Heart right ventricle (tissue), 16 donors: ENCODE measurements at regions not wholly inside any gene's neighbourhood (a gene's known extent, or its start where the extent isn't known, plus 50 kb on each side); places are given as distances from the start of the nearest gene placed in this dataset.

ENCODE experiments used
- ATAC-seq, 8 donors: fragments of 200-7000 bp; cut with Tn5 transposase; one replicate each; pipeline ENCODE4 v1.9.1; 2020; ENCODE audit warnings: mild to moderate bottlenecking in 8 of 8, moderate library complexity in 8 of 8, moderate number of reproducible peaks in 1 of 8
- DNase-seq, 2 donors: peaks; one replicate each; pipeline ENCODE4 v3.0.0-alpha.2; 2020
- H3K27ac ChIP-seq, 10 donors: fragments of 200-600 bp; sonication (generic) in 2 of 10; one replicate each; pipeline versions ENCODE4 v1.5.0 to v1.8.0; 2020 to 2022; ENCODE audit warnings: mild to moderate bottlenecking in 3 of 10
- H3K27me3 ChIP-seq, 7 donors: fragments of 200-600 bp; one replicate each; pipeline ENCODE4 v1.8.0; 2021 to 2022; ENCODE audit warnings: mild to moderate bottlenecking in 2 of 7
- H3K36me3 ChIP-seq, 9 donors: fragments of 200-600 bp; sonication (generic) in 1 of 9; one replicate each; pipeline versions ENCODE4 v1.5.0 to v1.8.0; 2020 to 2022; ENCODE audit warnings: mild to moderate bottlenecking in 2 of 9
- H3K4me1 ChIP-seq, 9 donors: fragments of 200-600 bp; sonication (generic) in 1 of 9; one replicate each; pipeline versions ENCODE4 v1.5.0 to v1.8.0; 2020 to 2022; ENCODE audit warnings: mild to moderate bottlenecking in 4 of 9
- H3K4me3 ChIP-seq, 10 donors: fragments of 200-600 bp; sonication (generic) in 2 of 10; one replicate each; pipeline versions ENCODE4 v1.5.0 to v1.8.0; 2020 to 2022; ENCODE audit warnings: mild to moderate bottlenecking in 7 of 10, moderate library complexity in 2 of 10
- H3K9me3 ChIP-seq, 11 donors: fragments of 200-600 bp in 10 of 11; sonication (generic) in 2 of 11; one replicate each; pipeline versions ENCODE4 v1.5.0 to v1.8.0; 2013 to 2022; ENCODE audit warnings: mild to moderate bottlenecking in 2 of 11, control low read depth in 1 of 11, moderate library complexity in 1 of 11
- WGBS, 2 donors: extraction: QIAGEN DNeasy Blood & Tissue Kit; methylation state at CpG; one replicate each; pipeline ENCODE4 v1.1.7; 2013; ENCODE audit warnings: inconsistent platforms in 1 of 2; 5-methylcytosine and 5-hydroxymethylcytosine counted together
- intact Hi-C, 10 donors: fragments of 100-400 bp; cut with DNase I; formaldehyde crosslinking; loops; one replicate each; pipeline versions ENCODE4 v1.11.1 to v1.14.2; 2022
- TF ChIP-seq, protein P1 (sequence below), 9 donors: fragments of 200-600 bp; sonication (generic) in 2 of 9; IDR thresholded peaks; one replicate each; pipeline versions ENCODE4 v1.5.0 to v1.8.0; 2021 to 2022; ENCODE audit warnings: antibody characterized with exemption in 9 of 9, mild to moderate bottlenecking in 5 of 9, moderate library complexity in 1 of 9
- donor health status: Arrhythmogenic right ventricular cardiomyopathy.
- donor health status: ischemic (EF 13 %, LVEDD 7.1; RV severe dilation, severe dysfunction).
- donor health status: healthy with polysubstance abuse.
- donor health status: DM: no; HTN: yes; CAD: no.
- donor health status: DM: no; HTN: no; CAD: no.
- donor health status: ischemic (EF 25% LVEDD 6.9; RV normal size, moderate dysfunction).
- donor health status: ischemic (EF 25% LVEDD 5.7; RV mildly dilated, moderate dysfunction).
- donor health status: healthy.
- donor health status: DM: yes; HTN: yes; CAD: no.
- donor health status: Ischemic cardiomyopathy.
- donor health status: ischemic (EF 35%, LVEDD 5.7; RV mildly dilated, moderate dysfunction).
- donor health status: nonischemic (EF 11% LVEDD 7.7; RV severe dilation, severe dysfunction).
- donor health status: DM: yes; HTN: yes; CAD: no.
- donor health status: PGD.
- donor health status: ischemic (EF 29% LVEDD 5.4; RV normal size, mild dysfunction).
- donor health status: nonischemic (EF 23%, LVEDD 6.1; RV moderate dilation, normal function).

DNA sequence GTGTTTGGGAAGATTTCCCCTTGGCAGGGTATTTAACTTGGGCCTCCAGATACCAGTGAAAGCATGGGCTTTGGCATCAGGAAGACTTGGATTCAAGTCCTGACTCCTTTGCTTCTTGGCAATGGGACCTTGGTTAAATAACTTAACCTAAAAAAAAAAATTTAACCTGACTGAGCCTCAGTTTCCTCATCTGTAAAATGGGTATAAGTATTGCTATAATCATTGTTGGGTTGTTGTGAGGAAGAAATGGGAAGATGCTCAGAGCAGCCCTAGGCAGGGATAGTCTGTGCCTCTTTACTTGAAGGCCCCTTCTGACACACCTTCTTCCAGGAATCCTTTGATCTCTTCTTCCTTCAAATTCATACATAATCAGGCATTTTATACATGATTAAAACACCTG lies 70.3 kb downstream of the ZCCHC12 start:
- Histone ChIP-seq H3K27ac (no peak overlapping the region), H3K36me3 (no peaks in the 10 kb centered on the region), H3K4me3 (no peak overlapping the region), H3K27me3 (no peaks in the 10 kb centered on the region), H3K4me1 (no peaks in the 10 kb centered on the region), H3K9me3 (peaks cover 0 to 3% (median 0%) of the 10 kb centered on the region in 11 donors)
- DNase-seq (no peak), ATAC-seq (no peak)
- TF ChIP-seq, protein P1, sequence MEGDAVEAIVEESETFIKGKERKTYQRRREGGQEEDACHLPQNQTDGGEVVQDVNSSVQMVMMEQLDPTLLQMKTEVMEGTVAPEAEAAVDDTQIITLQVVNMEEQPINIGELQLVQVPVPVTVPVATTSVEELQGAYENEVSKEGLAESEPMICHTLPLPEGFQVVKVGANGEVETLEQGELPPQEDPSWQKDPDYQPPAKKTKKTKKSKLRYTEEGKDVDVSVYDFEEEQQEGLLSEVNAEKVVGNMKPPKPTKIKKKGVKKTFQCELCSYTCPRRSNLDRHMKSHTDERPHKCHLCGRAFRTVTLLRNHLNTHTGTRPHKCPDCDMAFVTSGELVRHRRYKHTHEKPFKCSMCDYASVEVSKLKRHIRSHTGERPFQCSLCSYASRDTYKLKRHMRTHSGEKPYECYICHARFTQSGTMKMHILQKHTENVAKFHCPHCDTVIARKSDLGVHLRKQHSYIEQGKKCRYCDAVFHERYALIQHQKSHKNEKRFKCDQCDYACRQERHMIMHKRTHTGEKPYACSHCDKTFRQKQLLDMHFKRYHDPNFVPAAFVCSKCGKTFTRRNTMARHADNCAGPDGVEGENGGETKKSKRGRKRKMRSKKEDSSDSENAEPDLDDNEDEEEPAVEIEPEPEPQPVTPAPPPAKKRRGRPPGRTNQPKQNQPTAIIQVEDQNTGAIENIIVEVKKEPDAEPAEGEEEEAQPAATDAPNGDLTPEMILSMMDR (IDR thresholded peaks at IDR 0.05): no peak
- intact Hi-C loops: no loop called here

DNA sequence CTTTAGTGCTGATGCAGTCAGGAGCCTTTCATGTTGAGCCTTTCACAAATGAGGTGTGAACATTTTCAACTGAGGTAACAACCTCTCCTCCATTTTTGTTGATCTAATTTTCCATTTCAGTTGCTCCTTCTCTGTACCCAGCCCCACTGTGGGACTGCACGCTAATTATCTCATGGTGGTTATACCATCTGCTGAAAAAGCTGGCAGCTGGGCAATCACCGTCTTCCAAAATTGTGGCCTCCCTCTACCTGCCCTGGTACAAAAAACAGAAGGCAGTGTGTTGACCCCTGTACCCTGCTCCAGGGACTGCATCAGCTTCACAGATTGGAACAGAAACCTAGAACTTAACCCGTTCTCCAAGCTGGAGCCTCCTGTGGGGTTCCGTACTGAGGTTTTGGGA lies 72.4 kb upstream of the LONRF3 start:
- no peaks in the 10 kb centered on the region for H3K36me3 ChIP-seq
- no peak overlapping the region for H3K27ac ChIP-seq
- TF ChIP-seq, protein P1 (IDR thresholded peaks at IDR 0.05): no peak
- peaks cover 0 to 5% (median 0%) of the 10 kb centered on the region in 7 donors for H3K27me3 ChIP-seq
- intact Hi-C loops: no loop called here
- H3K9me3 ChIP-seq: no peaks in the 10 kb centered on the region
- ATAC-seq (no peak), DNase-seq (no peak)
- H3K4me3 ChIP-seq: no peak overlapping the region
- no peaks in the 10 kb centered on the region for H3K4me1 ChIP-seq
- WGBS, 2 donors: 92% methylated on average over 4 of the region's 4 CpGs

DNA sequence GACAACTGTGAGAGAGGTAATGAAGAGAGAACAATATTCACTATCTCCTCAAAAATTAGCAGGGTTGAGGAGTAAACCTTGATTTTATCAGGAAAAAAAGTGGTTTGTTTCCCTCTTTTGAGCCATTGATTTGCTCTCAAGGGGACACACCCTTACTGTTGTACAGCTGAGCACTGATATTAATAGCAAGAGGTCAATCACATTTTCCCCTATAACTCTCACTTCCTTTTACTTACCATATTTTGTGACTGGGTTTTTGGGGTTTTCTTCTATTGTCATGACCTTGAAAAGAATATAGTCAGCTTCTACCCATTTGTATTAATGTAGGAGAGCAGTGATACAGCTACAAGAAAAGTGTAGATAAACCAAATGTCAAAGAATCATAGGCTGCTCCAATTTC lies 70.2 kb upstream of the LONRF3 start:
- Histone ChIP-seq H3K27me3 (peaks cover 0 to 5% (median 0%) of the 10 kb centered on the region in 7 donors), H3K4me3 (no peak overlapping the region), H3K36me3 (no peaks in the 10 kb centered on the region), H3K27ac (no peak overlapping the region), H3K4me1 (no peaks in the 10 kb centered on the region), H3K9me3 (no peaks in the 10 kb centered on the region)
- DNase-seq (no peak), ATAC-seq (no peak)
- TF ChIP-seq, protein P1 (IDR thresholded peaks at IDR 0.05): no peak
- intact Hi-C loops: no loop called here

DNA sequence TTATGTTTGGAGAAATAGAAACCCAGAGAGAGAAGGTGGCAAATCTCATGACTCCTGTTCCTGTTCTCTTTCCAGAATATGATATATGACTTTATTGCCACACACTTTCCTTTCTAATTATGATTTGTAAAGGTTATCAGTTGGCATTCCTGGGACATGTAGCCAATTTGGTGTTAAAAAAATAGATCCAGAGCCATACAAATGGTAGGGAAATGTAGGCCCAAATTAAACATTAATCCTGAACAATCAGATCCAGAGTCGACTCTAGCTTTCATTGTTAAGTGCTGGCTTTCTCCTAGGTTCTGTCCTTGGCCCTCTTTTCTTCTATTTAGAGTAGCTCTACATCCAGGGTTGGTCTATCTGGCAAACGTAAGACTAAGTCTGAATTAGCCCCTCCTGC lies 69.8 kb upstream of the LONRF3 start:
- peaks cover 0 to 5% (median 0%) of the 10 kb centered on the region in 7 donors for H3K27me3 ChIP-seq
- DNase-seq: no peak
- WGBS, 2 donors: 58 to 77% methylated on average over 2 of the region's 2 CpGs
- no peak overlapping the region for H3K27ac ChIP-seq
- no peak overlapping the region for H3K4me3 ChIP-seq
- H3K36me3 ChIP-seq: no peaks in the 10 kb centered on the region
- no peak for ATAC-seq
- TF ChIP-seq, protein P1 (IDR thresholded peaks at IDR 0.05): no peak
- H3K4me1 ChIP-seq: no peaks in the 10 kb centered on the region
- intact Hi-C loops: no loop called here
- no peaks in the 10 kb centered on the region for H3K9me3 ChIP-seq
